WTC11 (cell line): ENCODE measurements at regions not wholly inside any gene's neighbourhood (a gene's known extent, or its start where the extent isn't known, plus 50 kb on each side); places are given as distances from the start of the nearest gene placed in this dataset.

Experiments
- ATAC-seq: fragments of 200-7000 bp; cut with Tn5 transposase; 2 replicates; pipeline ENCODE4 v1.10.0; 2021; ENCODE audit warnings: mild to moderate bottlenecking, moderate library complexity
- CTCF ChIA-PET: fragments of 300-600 bp; sonication (Branson Sonifier 250); formaldehyde crosslinking; loops from one replicate; lab custom pipeline; 2021; ENCODE audit warnings: antibody characterized with exemption; lab: Charles Lee
- POLR2A ChIA-PET: fragments of 350-600 bp; sonication (Branson Sonifier 250); formaldehyde crosslinking; loops from one replicate; lab custom pipeline; 2021; ENCODE audit warnings: antibody characterized with exemption; lab: Charles Lee
- DNase-seq: peaks from one replicate; pipeline ENCODE4 v3.0.0; 2021; ENCODE audit warnings: low spot score
- H3K27ac Mint-ChIP-seq: 2 replicates; pipeline ENCODE4 v1.8.0; 2021; ENCODE audit warnings: mixed read lengths
- H3K27me3 Mint-ChIP-seq: 2 replicates; pipeline ENCODE4 v1.8.0; 2021; ENCODE audit warnings: low read depth, mild to moderate bottlenecking, moderate library complexity, mixed read lengths
- H3K36me3 Mint-ChIP-seq: 2 replicates; pipeline ENCODE4 v1.8.0; 2021; ENCODE audit warnings: mixed read lengths
- H3K4me1 Mint-ChIP-seq: 2 replicates; pipeline ENCODE4 v1.8.0; 2022; ENCODE audit warnings: mixed read lengths
- H3K4me3 Mint-ChIP-seq: 2 replicates; pipeline ENCODE4 v1.8.0; 2021; ENCODE audit warnings: mild to moderate bottlenecking, moderate library complexity, mixed read lengths
- H3K9me3 Mint-ChIP-seq: 2 replicates; pipeline ENCODE4 v1.8.0; 2021; ENCODE audit warnings: mixed read lengths
- CBFB ChIP-seq: sonication (generic); formaldehyde crosslinking; IDR thresholded peaks from 2 replicates; pipeline ENCODE4 v1.8.1; 2022; ENCODE audit warnings: mild to moderate bottlenecking, low read depth, missing genetic modification reagents
- CTCF ChIP-seq: fragments of 200-600 bp; IDR thresholded peaks from 2 replicates; pipeline ENCODE4 v1.8.0; 2022; ENCODE audit warnings: antibody characterized with exemption
- GRHL2 ChIP-seq: fragments of 250-450 bp; sonication (Bioruptor Pico); IDR thresholded peaks from 2 replicates; pipeline ENCODE4 v1.8.0; 2022; ENCODE audit warnings: mild to moderate bottlenecking, moderate library complexity; ENCODE audit not compliant: insufficient replicate concordance, severe bottlenecking
- GTF2I ChIP-seq: fragments of 250-450 bp; sonication (Bioruptor Pico); conservative IDR thresholded peaks from 2 replicates; pipeline ENCODE4 v1.4.0; 2021; ENCODE audit warnings: mild to moderate bottlenecking
- JAZF1 ChIP-seq: fragments of 250-450 bp; sonication (Bioruptor Pico); IDR thresholded peaks from 2 replicates; pipeline ENCODE4 v1.9.0; 2021; ENCODE audit warnings: moderate library complexity, mild to moderate bottlenecking, inconsistent platforms
- MLX ChIP-seq: sonication (generic); formaldehyde crosslinking; IDR thresholded peaks from 2 replicates; pipeline ENCODE4 v1.8.1; 2023; ENCODE audit warnings: mild to moderate bottlenecking, missing genetic modification reagents, moderate library complexity
- OVOL2 ChIP-seq: fragments of 250-450 bp; sonication (Bioruptor Pico); IDR thresholded peaks from 2 replicates; pipeline ENCODE4 v1.9.0; 2021; ENCODE audit warnings: mild to moderate bottlenecking, borderline replicate concordance
- SMAD4 ChIP-seq: sonication (generic); formaldehyde crosslinking; IDR thresholded peaks from 2 replicates; pipeline ENCODE4 v1.8.0; 2022; ENCODE audit warnings: mild to moderate bottlenecking, missing genetic modification reagents
- TCF7 ChIP-seq: sonication (generic); formaldehyde crosslinking; IDR thresholded peaks from 2 replicates; pipeline ENCODE4 v1.8.0; 2022; ENCODE audit warnings: mild to moderate bottlenecking, low read depth, missing genetic modification reagents, moderate library complexity
- TP53 ChIP-seq: sonication (generic); formaldehyde crosslinking; IDR thresholded peaks from 2 replicates; pipeline ENCODE4 v1.8.1; 2023; ENCODE audit warnings: mild to moderate bottlenecking, missing genetic modification reagents
- ZBTB21 ChIP-seq: sonication (generic); formaldehyde crosslinking; IDR thresholded peaks from 2 replicates; pipeline ENCODE4 v1.8.1; 2023; ENCODE audit warnings: mild to moderate bottlenecking, missing genetic modification reagents, borderline replicate concordance
- ZNF416 ChIP-seq: fragments of 250-450 bp; sonication (Bioruptor Pico); IDR thresholded peaks from 2 replicates; pipeline ENCODE4 v1.9.0; 2021; ENCODE audit warnings: mild to moderate bottlenecking, inconsistent platforms
- TF ChIP-seq, protein P1 (sequence below): sonication (generic); formaldehyde crosslinking; IDR thresholded peaks from 2 replicates; pipeline ENCODE4 v1.8.0; 2022; ENCODE audit warnings: mild to moderate bottlenecking, missing genetic modification reagents
- TF ChIP-seq, protein P2 (sequence below): fragments of 250-450 bp; sonication (Bioruptor Pico); conservative IDR thresholded peaks from 2 replicates; pipeline ENCODE4 v1.9.0; 2021; ENCODE audit warnings: mild to moderate bottlenecking
- TF ChIP-seq, protein P3 (sequence below): sonication (generic); formaldehyde crosslinking; IDR thresholded peaks from 2 replicates; pipeline ENCODE4 v1.8.0; 2022; ENCODE audit warnings: mild to moderate bottlenecking, missing genetic modification reagents
- TF ChIP-seq, protein P4 (sequence below): sonication (generic); formaldehyde crosslinking; IDR thresholded peaks from 2 replicates; pipeline ENCODE4 v1.8.0; 2023; ENCODE audit warnings: mild to moderate bottlenecking, missing genetic modification reagents
- TF ChIP-seq, protein P5 (sequence below): sonication (generic); formaldehyde crosslinking; IDR thresholded peaks from 2 replicates; pipeline ENCODE4 v1.8.1; 2022; ENCODE audit warnings: missing genetic modification reagents, borderline replicate concordance

DNA sequence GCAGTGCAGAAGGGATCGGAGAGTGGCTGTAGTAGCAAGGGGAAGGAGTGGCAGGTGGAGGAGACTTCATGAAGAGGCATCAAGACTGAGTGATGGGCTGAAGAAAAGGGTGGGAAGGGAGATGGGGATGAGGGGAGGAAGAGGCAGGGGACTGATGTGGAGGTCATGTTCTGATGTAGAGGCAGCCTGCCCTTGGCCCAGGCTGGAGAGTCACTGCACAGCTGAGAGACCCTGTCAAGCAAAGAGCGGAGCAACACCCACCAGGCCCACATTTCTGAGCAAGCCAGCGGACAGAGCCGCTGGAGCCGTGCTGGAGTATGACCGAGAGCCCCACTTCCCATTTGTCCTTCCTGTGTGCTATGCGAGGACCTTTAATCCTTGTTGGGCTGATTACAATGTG lies 501.6 kb upstream of the MKI67 start:
- no peak for DNase-seq
- no peaks in the 10 kb centered on the region for H3K36me3 Mint-ChIP-seq
- TF ChIP-seq JAZF1 (CRISPR knock-in tag) (no peak), GTF2I (no peak), ZBTB21 (no peak), SMAD4 (CRISPR knock-in tag) (no peak)
- TF ChIP-seq, protein P1, sequence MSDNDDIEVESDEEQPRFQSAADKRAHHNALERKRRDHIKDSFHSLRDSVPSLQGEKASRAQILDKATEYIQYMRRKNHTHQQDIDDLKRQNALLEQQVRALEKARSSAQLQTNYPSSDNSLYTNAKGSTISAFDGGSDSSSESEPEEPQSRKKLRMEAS (CRISPR knock-in tag), result no peak
- TF ChIP-seq, protein P2, sequence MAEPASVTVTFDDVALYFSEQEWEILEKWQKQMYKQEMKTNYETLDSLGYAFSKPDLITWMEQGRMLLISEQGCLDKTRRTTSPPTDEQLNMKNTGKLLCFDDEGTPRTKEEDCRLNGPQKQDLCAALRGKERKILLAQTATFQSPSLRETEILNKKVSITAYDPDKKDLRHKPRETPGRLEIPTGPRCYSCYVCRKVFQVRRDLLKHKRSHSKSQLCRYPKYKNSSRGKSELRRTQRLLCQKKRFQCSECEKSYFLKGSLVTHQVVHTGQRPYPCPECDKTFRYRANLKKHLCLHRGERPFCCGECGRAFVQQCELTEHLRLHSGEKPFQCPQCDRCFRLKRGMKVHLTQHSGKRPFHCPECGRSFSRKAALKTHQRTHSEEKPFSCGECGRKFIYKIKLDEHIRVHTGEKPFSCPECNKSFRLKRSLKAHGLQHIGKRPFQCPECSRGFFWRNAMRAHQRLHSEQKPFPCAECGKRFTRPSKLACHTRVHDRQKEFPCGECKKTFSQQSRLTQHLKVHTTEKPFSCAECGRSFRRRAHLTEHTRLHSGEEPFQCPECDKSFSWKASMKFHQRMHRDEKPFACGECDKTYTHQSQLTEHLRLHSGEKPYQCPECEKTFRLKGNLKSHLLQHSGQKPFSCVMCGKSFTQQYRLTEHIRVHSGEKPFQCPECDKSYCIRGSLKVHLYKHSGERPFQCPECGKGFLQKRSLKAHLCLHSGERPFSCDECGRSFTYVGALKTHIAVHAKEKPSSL (CRISPR knock-in tag), result no peak
- TF ChIP-seq, all 79 proteins: peak for 0
- no peak overlapping the region for H3K27ac Mint-ChIP-seq
- peaks cover 9% of the 10 kb centered on the region; the same call in 1 of the 2 replicates for H3K9me3 Mint-ChIP-seq
- POLR2A ChIA-PET, result no interaction called here
- CTCF ChIA-PET, result no interaction called here
- H3K4me1 Mint-ChIP-seq, result peaks cover 60% of the 10 kb centered on the region
- no peaks in the 10 kb centered on the region for H3K27me3 Mint-ChIP-seq
- ATAC-seq, result no peak
- H3K4me3 Mint-ChIP-seq, result no peak overlapping the region

DNA sequence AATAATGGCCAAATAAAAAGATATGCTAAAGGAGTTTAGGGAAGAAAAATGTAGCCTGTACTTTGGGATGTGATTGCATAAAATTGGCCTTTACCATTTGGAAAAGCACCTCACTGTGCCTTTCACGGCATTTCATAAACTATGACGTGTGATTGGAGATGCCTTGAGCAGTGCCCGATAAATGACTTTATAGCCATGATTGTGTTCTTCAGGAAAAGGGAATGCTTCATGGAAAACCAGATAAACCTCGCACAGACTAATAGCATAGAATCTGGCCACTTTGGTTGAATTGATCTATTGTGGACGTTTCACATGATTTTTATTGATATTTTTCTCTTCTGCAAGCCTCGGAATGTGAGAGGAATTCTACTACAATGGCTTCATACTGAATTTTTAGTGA lies 502.0 kb upstream of the MKI67 start:
- no peaks in the 10 kb centered on the region for H3K27me3 Mint-ChIP-seq
- no peak overlapping the region for H3K27ac Mint-ChIP-seq
- peaks cover 60% of the 10 kb centered on the region for H3K4me1 Mint-ChIP-seq
- H3K9me3 Mint-ChIP-seq, result peaks cover 9% of the 10 kb centered on the region; the same call in 1 of the 2 replicates
- ATAC-seq (no peak), DNase-seq (no peak)
- H3K4me3 Mint-ChIP-seq, result no peak overlapping the region
- no peaks in the 10 kb centered on the region for H3K36me3 Mint-ChIP-seq
- POLR2A ChIA-PET, result no interaction called here
- CTCF ChIA-PET, result no interaction called here
- TF ChIP-seq CTCF, result no peak
- no peak for TF ChIP-seq OVOL2 (CRISPR knock-in tag)
- TF ChIP-seq, protein P3, sequence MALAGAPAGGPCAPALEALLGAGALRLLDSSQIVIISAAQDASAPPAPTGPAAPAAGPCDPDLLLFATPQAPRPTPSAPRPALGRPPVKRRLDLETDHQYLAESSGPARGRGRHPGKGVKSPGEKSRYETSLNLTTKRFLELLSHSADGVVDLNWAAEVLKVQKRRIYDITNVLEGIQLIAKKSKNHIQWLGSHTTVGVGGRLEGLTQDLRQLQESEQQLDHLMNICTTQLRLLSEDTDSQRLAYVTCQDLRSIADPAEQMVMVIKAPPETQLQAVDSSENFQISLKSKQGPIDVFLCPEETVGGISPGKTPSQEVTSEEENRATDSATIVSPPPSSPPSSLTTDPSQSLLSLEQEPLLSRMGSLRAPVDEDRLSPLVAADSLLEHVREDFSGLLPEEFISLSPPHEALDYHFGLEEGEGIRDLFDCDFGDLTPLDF (CRISPR knock-in tag), result no peak
- TF ChIP-seq TP53, result no peak
- TF ChIP-seq, protein P4, sequence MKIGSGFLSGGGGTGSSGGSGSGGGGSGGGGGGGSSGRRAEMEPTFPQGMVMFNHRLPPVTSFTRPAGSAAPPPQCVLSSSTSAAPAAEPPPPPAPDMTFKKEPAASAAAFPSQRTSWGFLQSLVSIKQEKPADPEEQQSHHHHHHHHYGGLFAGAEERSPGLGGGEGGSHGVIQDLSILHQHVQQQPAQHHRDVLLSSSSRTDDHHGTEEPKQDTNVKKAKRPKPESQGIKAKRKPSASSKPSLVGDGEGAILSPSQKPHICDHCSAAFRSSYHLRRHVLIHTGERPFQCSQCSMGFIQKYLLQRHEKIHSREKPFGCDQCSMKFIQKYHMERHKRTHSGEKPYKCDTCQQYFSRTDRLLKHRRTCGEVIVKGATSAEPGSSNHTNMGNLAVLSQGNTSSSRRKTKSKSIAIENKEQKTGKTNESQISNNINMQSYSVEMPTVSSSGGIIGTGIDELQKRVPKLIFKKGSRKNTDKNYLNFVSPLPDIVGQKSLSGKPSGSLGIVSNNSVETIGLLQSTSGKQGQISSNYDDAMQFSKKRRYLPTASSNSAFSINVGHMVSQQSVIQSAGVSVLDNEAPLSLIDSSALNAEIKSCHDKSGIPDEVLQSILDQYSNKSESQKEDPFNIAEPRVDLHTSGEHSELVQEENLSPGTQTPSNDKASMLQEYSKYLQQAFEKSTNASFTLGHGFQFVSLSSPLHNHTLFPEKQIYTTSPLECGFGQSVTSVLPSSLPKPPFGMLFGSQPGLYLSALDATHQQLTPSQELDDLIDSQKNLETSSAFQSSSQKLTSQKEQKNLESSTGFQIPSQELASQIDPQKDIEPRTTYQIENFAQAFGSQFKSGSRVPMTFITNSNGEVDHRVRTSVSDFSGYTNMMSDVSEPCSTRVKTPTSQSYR (CRISPR knock-in tag), result no peak
- no peak for TF ChIP-seq CBFB (CRISPR knock-in tag)
- no peak for TF ChIP-seq JAZF1 (CRISPR knock-in tag)
- TF ChIP-seq, protein P5, sequence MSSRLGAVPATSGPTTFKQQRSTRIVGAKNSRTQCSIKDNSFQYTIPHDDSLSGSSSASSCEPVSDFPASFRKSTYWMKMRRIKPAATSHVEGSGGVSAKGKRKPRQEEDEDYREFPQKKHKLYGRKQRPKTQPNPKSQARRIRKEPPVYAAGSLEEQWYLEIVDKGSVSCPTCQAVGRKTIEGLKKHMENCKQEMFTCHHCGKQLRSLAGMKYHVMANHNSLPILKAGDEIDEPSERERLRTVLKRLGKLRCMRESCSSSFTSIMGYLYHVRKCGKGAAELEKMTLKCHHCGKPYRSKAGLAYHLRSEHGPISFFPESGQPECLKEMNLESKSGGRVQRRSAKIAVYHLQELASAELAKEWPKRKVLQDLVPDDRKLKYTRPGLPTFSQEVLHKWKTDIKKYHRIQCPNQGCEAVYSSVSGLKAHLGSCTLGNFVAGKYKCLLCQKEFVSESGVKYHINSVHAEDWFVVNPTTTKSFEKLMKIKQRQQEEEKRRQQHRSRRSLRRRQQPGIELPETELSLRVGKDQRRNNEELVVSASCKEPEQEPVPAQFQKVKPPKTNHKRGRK (CRISPR knock-in tag), result no peak
- no peak for TF ChIP-seq SMAD4 (CRISPR knock-in tag)
- no peak for TF ChIP-seq TCF7
- no peak for TF ChIP-seq GRHL2 (CRISPR knock-in tag)
- no peak for TF ChIP-seq ZNF416 (CRISPR knock-in tag)
- TF ChIP-seq MLX (CRISPR knock-in tag), result no peak
